HG03439 (cell line): ENCODE measurements at regions not wholly inside any gene's neighbourhood (a gene's known extent, or its start where the extent isn't known, plus 50 kb on each side); places are given as distances from the start of the nearest gene placed in this dataset.

Experiments used
- ATAC-seq: cut with Tn5 transposase; IDR thresholded peaks from one replicate; pipeline ENCODE4 v1.9.1; 2021; ENCODE audit warnings: mild to moderate bottlenecking, moderate library complexity; ENCODE audit not compliant: unreplicated experiment

DNA sequence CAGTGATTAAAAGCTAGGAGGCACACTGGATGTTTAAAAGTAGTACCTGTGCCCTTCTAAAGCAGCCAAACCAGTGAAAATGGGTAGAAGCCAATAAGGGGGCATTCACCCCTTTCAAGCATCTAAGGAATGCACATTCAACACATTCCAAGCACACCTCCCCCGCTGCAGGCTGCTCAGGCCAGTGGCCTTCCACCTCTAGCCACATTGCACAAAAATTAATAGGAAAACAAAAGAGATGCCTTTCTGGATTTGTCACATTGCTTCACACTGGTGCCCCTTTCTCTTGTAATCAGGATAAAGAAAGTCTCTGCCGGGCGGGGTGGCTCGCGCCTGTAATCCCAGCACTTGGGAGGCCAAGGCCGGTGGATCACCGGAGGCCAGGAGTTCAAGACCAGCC is 834.0 kb downstream of the USP25 start:
- no peak for ATAC-seq

DNA sequence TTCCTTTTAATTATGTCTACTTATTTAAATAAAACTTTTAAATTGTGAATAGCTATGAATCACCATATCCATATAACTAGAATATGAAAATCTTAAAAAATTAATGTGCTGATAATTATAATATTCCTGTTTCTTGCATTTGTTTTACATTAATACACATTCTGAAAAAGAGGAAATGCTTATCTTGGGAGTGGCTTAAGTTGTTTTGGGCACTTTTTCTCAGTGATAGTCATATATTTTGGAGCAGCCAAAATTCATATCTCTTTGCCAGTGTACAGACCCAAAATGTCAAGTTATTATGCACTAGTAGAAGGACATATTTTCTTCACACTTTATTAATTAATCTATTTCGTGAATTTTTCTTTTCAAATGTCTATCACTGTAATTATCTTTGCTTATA is 838.5 kb downstream of the USP25 start:
- ATAC-seq = no peak

DNA sequence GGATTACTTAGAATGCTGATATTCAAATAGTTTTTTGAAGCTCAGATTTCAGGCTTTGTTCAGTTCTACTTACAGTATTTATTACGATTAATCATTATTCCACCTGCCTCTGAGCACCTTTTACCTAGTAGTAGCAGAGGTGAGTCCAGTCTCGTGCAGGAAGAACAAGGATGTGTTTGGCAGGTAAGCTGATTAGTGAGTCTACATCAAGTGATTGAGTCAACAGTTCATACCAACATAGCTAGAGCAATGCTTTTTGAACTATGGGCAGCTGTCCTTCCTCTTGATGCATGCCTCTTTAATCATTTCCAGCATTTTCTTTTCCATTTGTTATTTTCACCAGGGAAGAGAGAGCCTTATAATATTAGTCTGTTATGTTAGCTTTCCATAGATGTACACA is 838.9 kb downstream of the USP25 start:
- no peak for ATAC-seq

DNA sequence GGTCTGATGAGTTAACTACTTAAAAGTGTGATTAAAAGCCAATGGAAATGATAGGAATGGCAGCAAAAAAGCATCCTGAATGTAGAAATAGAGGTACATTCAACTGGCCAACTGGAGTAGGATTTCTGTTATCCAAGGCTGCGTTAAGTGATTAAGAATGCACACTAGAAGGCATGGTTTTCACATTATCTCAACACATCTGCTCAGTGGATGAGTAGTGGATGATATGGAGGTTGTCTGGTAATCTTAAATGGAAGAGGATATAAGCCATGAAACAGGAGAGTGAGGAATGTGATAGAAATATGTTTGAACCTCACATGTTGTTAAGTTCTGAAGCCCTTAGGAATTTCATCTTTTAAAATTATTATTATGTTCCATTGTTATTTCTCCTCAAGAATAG is 839.9 kb downstream of the USP25 start:
- no peak for ATAC-seq

DNA sequence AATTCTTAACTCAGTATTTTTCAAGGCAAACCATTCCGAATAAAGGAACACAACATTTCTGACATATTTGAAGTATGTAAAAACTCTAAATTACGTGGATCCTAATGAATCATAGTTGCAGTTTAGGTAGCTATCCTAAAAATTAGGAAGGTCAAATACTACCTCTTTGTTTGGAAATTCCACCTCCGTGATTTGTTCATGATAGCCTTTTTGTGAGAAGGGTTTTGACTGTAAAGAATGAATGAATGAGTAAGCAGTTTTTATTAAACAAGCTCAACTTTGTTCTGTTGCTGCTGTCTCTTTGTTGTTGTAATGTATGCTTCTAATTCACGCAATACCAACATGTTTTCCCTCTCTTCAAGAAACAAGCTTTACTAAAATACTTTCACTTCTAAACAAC is 840.4 kb downstream of the USP25 start:
- no peak for ATAC-seq

DNA sequence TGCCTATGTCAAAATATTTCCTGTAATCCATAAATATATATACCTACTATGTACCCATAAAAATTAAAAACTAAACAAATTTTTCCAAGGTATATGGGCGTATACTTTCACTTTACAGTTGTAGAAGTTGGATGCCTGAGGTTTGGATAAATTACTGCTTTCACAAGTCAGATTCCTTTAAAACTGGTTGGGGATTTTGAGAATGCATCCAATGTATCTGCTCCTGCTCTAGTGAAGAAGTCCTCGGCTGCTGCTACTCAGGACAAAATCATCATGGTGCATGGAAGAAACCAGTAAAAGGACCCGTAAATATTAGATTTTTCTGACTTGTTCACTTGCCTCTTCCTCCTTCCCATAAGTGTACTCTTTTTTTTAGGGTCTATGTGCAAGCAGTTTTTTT is 841.1 kb downstream of the USP25 start:
- no peak for ATAC-seq

DNA sequence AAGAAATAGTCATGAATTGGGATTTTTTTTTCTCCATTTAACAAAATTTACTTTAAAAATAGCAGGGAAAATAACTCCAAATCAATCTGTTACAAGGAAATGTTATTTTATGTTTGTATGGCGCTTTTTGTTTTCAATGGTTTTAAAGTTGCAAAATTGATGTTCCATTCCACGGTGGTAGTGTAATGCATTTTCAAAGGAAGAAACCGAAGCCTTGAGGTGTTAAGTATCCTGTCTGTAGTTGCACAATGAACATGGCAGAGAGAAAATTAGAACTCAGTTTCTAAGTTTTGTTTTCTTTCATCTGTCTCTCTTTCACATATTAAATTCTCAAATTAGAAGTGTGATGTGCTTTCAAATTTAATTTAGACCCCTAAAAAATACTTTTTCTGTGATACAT is 841.8 kb downstream of the USP25 start:
- no peak for ATAC-seq

DNA sequence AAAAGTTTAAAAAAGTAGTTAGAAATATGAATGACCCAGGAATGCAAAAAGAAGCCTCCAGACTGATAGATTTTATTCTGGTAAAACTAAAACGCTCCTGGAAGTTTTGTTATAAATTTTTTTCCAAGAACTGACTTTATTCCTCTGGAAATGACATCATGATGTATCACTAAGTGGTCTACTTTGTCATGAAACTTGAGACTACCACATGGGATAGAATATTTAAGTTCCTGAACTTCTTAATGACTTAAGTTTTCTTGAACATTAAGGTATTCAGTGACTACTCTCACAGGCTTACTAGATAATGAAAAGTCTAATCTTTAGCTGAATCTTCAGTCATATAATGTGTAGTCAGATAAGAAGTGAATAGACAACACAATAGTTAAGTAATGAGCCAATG is 842.2 kb downstream of the USP25 start:
- ATAC-seq = no peak

DNA sequence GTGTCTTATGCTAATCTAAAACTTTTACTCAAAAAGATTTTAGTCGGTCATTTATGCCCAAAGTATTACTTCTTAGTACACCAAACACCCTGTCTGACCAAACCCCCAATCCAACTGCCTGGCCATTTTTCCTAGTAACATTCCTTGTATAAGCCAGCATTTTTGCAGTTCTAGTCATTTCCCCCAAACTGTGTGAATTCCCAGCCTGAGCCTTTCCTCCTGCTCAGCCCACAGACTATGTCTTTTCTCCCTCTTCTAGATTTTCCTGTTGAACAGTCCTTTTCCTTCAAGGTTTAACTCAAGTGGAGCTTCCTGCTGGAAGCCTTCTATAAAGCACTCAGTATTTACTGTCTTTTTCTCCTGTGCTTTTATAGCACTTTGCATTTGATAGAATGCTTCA is 843.8 kb downstream of the USP25 start:
- ATAC-seq = no peak

DNA sequence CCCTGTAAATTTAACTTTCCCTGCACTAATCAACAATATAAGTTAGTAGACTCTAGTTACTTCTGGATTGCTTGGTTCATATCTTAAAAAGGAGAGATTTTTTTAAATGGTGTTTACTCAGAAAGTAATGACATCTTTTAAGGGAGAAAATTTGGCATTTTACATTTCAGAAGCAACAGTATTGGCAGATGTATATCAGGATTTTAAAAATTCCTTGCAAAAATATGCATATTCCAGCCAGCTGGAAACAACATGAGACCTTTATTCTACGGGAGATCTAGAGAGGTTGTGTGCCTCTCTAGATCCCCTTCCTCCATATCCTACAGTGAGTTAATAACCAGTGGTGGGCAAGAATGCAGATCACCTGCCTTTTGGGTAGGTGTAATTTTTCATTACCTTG is 848.2 kb downstream of the USP25 start:
- no peak for ATAC-seq

DNA sequence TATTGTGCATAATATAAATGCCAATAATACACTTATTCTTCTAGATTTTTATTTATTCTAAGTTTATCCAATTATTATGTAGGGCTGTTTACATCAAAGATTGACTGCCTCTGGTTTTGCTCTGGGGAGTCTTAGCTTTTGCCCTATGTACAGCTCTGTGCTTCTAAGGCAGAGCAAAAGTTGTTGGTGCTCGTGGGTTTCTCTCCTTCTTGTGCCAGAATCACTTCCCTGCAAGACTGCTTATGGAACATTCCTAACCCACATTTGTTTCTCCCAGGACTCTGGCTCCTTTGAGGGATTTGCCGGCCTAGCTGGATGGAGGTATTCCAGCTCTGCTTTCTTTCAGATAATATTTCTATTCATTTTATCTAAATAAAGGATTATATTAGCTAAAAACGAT is 849.1 kb downstream of the USP25 start:
- ATAC-seq = no peak

DNA sequence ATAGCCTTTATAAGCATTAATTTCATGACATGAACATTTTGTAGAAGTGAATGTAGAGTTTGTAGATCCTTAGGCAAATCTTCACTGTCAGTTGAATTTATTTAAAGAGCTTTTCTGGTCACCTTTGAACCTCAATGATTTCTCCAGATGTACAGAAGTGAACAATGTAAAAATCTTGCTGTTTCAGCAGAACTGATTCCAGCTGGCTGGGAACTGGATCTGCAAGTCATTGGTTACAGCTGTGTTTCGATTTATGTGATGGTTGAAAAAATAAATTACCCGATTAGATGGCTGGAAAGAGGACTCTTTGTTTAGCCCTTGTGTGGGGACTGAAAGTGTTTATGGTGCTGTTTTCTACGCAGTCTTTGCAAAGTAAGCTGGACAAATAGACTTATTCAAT is 849.8 kb downstream of the USP25 start:
- no peak for ATAC-seq

DNA sequence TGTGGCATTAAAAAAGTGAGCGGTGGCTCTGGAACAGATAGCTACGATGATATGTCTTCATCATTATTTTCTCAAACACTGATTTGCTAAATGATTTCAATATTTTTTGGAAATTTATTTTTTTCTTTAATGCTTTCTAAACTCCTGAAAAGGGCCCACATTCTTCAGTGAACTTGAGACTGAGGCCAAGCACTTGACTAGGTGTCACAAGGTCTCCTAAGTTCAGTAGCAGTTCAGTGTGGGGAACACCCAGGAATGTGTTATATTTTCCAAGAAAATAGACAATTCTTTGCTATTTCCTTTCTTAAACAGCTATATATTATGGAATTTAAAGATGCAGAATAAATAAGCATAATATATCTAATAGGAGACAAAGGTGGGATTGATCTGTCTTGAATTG is 850.9 kb downstream of the USP25 start:
- no peak for ATAC-seq

DNA sequence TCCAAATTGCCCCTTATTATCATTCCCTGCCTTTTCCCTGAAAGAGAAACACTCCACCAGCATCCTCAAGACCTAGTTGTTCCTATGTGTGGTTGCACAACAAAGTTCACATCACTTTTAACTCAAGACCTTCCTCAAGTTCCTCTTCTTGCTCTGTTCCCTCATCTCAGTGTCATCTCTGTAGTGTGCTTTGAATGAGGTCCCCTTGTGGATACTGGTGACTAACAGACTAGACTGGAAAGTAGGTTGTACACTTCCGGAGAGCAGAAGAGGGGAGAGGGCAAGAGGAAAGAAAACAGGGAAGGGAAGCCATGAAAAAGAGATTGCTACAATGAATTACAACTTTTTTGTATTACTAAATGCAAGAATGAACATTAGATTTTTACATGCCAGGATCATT is 853.8 kb downstream of the USP25 start:
- ATAC-seq = no peak

DNA sequence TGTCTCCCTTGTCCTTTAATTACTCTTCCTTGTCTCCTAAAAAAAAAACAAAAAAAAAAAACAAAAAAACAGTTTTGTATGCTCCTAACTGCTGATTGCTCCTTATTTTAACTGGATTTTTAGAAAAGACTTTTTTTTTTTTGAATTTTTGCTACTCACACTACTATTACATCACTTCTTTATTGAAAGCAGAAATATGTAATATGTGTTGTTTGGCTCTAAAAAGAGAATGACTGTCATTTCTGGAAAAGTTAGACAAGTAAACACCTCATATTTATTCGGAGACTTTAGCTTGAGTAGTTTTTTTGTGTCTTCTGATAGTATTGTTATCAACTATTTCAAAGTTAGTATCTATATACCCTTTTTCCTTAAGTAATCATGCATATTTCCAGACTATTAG is 855.0 kb downstream of the USP25 start:
- no peak for ATAC-seq

DNA sequence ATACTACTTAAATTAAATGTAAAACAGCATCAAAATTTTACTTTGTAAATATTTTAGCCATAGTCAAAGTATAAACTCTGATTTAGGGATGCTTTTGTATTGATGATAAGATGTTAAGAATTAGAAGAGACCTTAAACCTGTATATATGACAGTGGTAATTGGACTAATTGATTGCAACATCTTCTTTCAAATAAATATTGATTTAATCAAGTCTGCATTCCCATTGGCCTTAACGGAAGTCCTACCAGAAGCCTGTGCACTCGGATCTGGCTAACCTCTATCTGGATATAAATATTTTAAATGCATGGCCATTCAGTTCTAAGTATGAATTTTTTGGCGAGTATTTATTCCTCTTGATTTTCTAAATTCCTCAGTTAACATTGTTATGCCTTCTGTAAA is 856.1 kb downstream of the USP25 start:
- no peak for ATAC-seq

DNA sequence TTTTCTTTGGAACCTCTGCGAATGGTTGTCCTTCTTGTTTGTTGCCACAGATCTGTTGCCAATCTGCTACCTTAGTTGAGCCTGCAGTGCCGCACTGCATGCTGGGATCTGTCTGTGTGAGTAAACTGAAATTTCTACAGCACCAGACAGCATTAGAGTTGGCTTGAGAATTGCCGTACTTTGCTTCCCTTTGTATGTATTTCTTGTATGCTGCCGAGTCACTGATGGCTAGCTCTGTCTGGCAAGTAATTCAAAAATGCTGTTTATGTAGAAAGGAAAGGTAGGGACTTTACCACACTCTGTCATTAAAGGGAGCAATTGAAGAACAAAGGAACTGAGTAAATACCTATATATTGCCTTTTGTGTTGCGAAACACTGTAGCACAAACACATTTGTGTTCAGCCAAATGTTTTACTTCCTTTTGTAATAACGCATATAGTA is 857.4 kb downstream of the USP25 start:
- no peak for ATAC-seq

DNA sequence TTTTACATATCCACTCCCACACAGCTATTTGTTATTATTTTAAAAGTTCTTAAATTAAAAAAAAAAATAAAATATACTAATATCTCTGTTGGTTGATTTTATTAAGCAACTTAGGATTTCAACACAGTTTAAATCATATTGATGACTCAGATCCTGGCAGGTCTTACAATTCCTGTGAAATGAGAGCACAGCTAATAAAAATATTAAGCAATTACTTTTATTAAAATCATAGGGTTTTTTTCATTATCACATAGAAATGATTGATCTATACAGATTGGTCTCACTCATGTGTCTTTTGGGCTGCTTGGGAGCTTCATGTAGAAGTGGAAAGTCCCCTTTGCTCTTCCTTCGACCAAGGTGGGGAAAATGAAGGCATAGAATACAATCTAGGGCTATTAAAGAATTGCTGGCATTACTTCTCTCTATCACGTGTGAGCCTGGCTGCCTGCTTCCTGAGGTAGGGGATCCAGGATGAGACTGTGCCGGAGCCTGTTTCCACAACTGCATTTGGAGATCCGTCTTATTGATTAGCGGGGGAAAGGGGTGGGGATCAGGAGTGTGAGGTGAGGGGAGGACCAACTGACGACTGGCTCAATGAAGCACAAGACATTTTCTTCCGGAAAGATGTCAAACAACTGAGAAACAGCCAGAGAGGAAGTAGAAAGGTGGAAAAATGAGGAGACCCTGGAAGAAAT is 858.0 kb downstream of the USP25 start:
- no peak for ATAC-seq

DNA sequence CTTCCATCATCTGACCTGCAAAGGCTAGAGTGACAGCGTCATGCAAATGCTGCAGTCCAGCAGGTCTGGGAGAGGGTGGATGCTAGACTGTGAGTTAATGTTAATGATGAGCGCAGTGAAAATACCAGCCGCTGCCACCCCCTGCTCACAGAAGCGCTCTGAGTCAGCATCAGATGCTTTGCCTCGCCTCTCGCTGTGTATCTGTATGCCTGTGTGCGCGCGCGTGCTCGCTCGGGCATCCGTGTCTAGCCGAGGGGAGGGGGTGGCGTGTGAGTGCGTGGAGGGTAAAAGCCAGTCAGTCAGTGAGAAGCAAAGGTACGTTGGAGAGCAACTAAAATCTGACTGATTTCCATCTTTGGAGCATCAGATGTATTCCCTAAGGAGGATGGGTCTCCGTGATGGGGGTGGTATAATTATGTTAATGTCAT is 858.7 kb downstream of the USP25 start:
- no peak for ATAC-seq

DNA sequence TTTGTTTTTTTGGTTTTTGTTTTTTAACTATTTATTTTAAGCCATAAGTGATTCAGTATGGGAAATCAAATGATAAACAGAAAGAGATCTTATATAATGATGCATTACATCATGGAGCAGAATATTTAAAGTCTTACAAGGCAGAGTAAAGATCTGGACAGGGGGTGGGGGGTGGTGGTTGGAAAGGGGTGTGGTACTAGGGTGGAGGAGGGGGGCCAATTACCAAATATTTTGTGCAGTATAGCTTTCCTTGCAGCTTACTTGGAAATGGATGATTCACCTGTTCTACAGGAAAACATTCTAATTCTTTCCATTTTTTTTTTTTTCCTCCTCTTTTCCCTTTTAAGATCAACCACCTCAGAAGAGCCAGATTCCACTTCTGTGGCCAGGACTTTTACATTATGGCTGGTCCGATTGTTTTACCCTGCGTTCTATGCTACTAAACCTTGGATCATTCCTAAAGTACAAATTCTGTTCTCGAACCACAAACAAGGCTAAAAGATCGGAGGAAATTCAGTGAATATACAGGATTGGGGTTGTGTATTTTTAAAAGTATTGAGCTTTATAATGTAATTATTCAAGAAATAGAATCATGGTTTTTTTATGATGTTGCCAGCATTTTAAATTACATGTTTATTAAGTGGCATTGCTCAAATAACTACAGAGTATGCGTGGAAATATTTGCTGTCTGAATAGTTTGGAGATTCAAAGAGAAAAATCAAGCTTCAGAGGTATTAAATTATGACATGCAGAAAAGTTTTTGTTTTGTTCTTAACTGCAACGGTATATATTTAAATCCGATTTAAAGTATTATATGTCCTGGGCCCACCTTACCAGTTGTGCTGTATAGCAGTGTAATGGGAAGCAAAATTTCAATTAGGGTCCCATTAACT is 859.5 kb downstream of the USP25 start:
- ATAC-seq = no peak

DNA sequence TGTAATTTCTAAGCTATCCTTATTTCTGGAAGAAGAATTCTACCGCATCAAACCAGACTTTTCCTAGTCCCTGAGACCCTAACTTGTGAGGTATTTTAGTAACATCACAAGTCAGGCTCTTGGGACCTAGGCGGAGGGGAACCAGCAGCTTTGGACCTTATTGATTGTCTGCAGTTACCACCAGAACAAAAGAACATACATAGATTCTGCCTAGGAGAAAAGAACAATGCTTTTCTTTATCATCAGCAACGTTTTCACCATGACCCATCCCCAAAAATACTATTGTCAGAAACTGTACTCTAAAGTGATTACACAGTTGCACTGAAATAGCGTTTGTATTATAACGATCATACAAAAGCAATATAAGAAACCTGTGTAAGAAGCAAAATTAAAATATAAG is 860.4 kb downstream of the USP25 start:
- ATAC-seq = no peak

DNA sequence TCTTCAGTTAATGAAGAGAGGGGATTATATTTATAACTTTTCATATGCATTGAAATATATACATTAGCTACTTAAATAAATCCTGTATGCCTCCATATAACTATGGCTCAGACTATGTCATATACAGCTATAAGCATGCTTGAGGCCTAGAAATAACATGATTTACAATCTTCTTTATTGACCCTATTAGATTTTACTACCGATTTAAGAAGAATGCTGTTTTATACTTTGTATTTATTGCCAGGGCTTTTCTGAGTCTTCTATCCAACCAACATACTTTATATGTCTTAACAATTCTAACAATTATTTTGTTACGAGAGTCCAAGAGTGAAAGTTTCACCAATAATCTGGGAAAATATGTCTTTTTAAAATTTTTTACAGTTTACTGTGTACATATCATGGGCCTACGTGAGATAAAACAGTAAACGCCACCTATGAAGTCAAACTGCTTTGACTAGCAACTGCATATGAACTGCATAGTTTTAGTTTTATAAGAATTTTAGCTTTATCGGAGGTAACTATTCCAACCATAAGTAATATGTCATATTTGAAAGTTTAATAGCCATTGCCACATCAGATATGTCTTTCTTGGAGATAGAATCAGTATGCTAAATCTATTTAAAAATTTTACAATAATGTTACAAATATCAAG is 861.0 kb downstream of the USP25 start:
- ATAC-seq = no peak
